HEK293 (cell line): ENCODE measurements at regions not wholly inside any gene's neighbourhood (a gene's known extent, or its start where the extent isn't known, plus 50 kb on each side); places are given as distances from the start of the nearest gene placed in this dataset.

Source experiments
- CTCF ChIA-PET: fragments of 350-600 bp; formaldehyde crosslinking; extraction: SDS; loops from one replicate; lab custom pipeline; 2021; ENCODE audit warnings: antibody characterized with exemption; lab: Yijun Ruan, JAX
- POLR2A ChIA-PET: fragments of 300-600 bp; formaldehyde crosslinking; extraction: SDS; loops from one replicate; lab custom pipeline; 2020; ENCODE audit warnings: antibody characterized with exemption, inconsistent platforms; lab: Yijun Ruan, JAX
- H3K27ac ChIP-seq: fragments of 200-500 bp; sonication (Bioruptor generic); 2 replicates; pipeline ENCODE4 v1.5.1; 2014; ENCODE audit warnings: low read depth, low read length, control low read depth, inconsistent platforms; ENCODE audit errors: extremely low read depth
- H3K36me3 ChIP-seq, 2 experiments: fragments of 200-500 bp in 1 of 2; sonication (Bioruptor generic) in 1 of 2; 1 replicate in 1 of 2; 2 replicates in 1 of 2; pipeline ENCODE4 v1.5.1; 2014 to 2017; ENCODE audit warnings: inconsistent platforms in 2 of 2, low read length in 2 of 2; ENCODE audit not compliant: control insufficient read depth in 2 of 2, insufficient read depth in 1 of 2
- H3K4me1 ChIP-seq: fragments of 200-500 bp; sonication (Bioruptor generic); 2 replicates; pipeline ENCODE4 v1.5.1; 2014; ENCODE audit warnings: mild to moderate bottlenecking, low read length, inconsistent platforms; ENCODE audit not compliant: control insufficient read depth, insufficient read depth
- H3K4me3 ChIP-seq: 2 replicates; pipeline ENCODE4 v1.5.1; 2011; ENCODE audit warnings: low read depth, mild to moderate bottlenecking, control low read depth, low read length, moderate library complexity
- H3K9me3 ChIP-seq: fragments of 200-500 bp; sonication (Bioruptor generic); 2 replicates; pipeline ENCODE4 v1.5.1; 2014; ENCODE audit warnings: low read depth, low read length, inconsistent platforms; ENCODE audit not compliant: control insufficient read depth, insufficient read depth
- IKZF3 ChIP-seq: fragments of 450-650 bp; IDR thresholded peaks from 2 replicates; pipeline ENCODE4 v1.5.0; 2018; ENCODE audit warnings: missing biosample characterization, mild to moderate bottlenecking, missing genetic modification characterization, moderate library complexity
- KLF8 ChIP-seq: fragments of 450-650 bp; formaldehyde crosslinking; IDR thresholded peaks from 2 replicates; pipeline ENCODE4 v1.5.1; 2016; ENCODE audit warnings: missing biosample characterization, missing genetic modification characterization
- MZF1 ChIP-seq: fragments of 450-650 bp; formaldehyde crosslinking; IDR thresholded peaks from 2 replicates; pipeline ENCODE4 v1.5.1; 2017; ENCODE audit warnings: missing biosample characterization, missing genetic modification characterization, borderline replicate concordance
- PRDM10 ChIP-seq: fragments of 450-650 bp; formaldehyde crosslinking; IDR thresholded peaks from 2 replicates; pipeline ENCODE4 v1.5.1; 2016; ENCODE audit warnings: missing biosample characterization, missing genetic modification characterization
- ZBTB26 ChIP-seq: fragments of 450-650 bp; formaldehyde crosslinking; optimal IDR thresholded peaks from 2 replicates; pipeline ENCODE3; 2016; ENCODE audit warnings: missing biosample characterization, mild to moderate bottlenecking, missing genetic modification characterization
- ZBTB44 ChIP-seq: fragments of 450-650 bp; IDR thresholded peaks from 2 replicates; pipeline ENCODE4 v1.5.1; 2018; ENCODE audit warnings: missing biosample characterization, mild to moderate bottlenecking, missing genetic modification characterization
- ZFP3 ChIP-seq: fragments of 450-650 bp; formaldehyde crosslinking; IDR thresholded peaks from 2 replicates; pipeline ENCODE4 v1.5.1; 2016; ENCODE audit warnings: low read depth, missing biosample characterization, missing genetic modification characterization
- ZNF133 ChIP-seq: fragments of 450-650 bp; formaldehyde crosslinking; IDR thresholded peaks from 2 replicates; pipeline ENCODE4 v1.5.1; 2016; ENCODE audit warnings: missing biosample characterization, missing genetic modification characterization
- ZNF184 ChIP-seq: fragments of 450-650 bp; IDR thresholded peaks from 2 replicates; pipeline ENCODE4 v1.5.1; 2018; ENCODE audit warnings: missing biosample characterization, mild to moderate bottlenecking, missing genetic modification characterization
- ZNF19 ChIP-seq: fragments of 450-650 bp; formaldehyde crosslinking; IDR thresholded peaks from 2 replicates; pipeline ENCODE4; 2016; ENCODE audit warnings: missing biosample characterization, missing genetic modification characterization, low read depth
- ZNF350 ChIP-seq: fragments of 450-650 bp; formaldehyde crosslinking; IDR thresholded peaks from 2 replicates; pipeline ENCODE4 v1.5.0; 2017; ENCODE audit warnings: missing biosample characterization, mild to moderate bottlenecking, missing genetic modification characterization
- ZNF501 ChIP-seq: fragments of 450-650 bp; formaldehyde crosslinking; IDR thresholded peaks from 2 replicates; pipeline ENCODE4 v1.5.1; 2016; ENCODE audit warnings: missing biosample characterization, missing genetic modification characterization
- ZNF558 ChIP-seq: fragments of 450-650 bp; formaldehyde crosslinking; IDR thresholded peaks from 2 replicates; pipeline ENCODE4 v1.5.1; 2016; ENCODE audit warnings: missing biosample characterization, missing genetic modification characterization
- ZNF571 ChIP-seq: fragments of 450-650 bp; formaldehyde crosslinking; IDR thresholded peaks from 2 replicates; pipeline ENCODE4 v1.5.0; 2017; ENCODE audit warnings: missing biosample characterization, missing genetic modification characterization
- ZNF639 ChIP-seq: fragments of 450-650 bp; formaldehyde crosslinking; IDR thresholded peaks from 2 replicates; pipeline ENCODE4 v1.5.1; 2016; ENCODE audit warnings: missing biosample characterization, missing genetic modification characterization
- ZNF747 ChIP-seq: fragments of 450-650 bp; formaldehyde crosslinking; IDR thresholded peaks from 2 replicates; pipeline ENCODE4 v1.5.1; 2016; ENCODE audit warnings: missing biosample characterization, missing genetic modification characterization
- ZNF792 ChIP-seq: fragments of 450-650 bp; formaldehyde crosslinking; IDR thresholded peaks from 2 replicates; pipeline ENCODE4 v1.5.1; 2016; ENCODE audit warnings: missing biosample characterization, missing genetic modification characterization
- ZSCAN30 ChIP-seq: fragments of 450-650 bp; IDR thresholded peaks from 2 replicates; pipeline ENCODE4 v1.5.1; 2018; ENCODE audit warnings: missing biosample characterization, mild to moderate bottlenecking, missing genetic modification characterization, moderate library complexity
- TF ChIP-seq, protein P1 (sequence below): fragments of 450-650 bp; formaldehyde crosslinking; IDR thresholded peaks from 2 replicates; pipeline ENCODE4 v1.5.1; 2016; ENCODE audit warnings: missing biosample characterization, missing genetic modification characterization
- TF ChIP-seq, protein P2 (sequence below): fragments of 450-650 bp; formaldehyde crosslinking; IDR thresholded peaks from 2 replicates; pipeline ENCODE4 v1.5.1; 2016; ENCODE audit warnings: missing biosample characterization, missing genetic modification characterization

GRCh38 chr2:138421315-138421970 is 80.1 kb upstream of the SPOPL start:
- Histone ChIP-seq H3K36me3 (no peaks in the 10 kb centered on the region), H3K4me3 (no peak overlapping the region), H3K4me1 (peaks cover 9% of the 10 kb centered on the region), H3K9me3 (no peaks in the 10 kb centered on the region), H3K27ac (no peak overlapping the region)
- no peak for TF ChIP-seq ZBTB26 (tag by site-specific recombination)
- TF ChIP-seq ZNF350 (tag by site-specific recombination) = peak; percentile 61; the same call in 1 of the 2 replicates
- TF ChIP-seq KLF8 (tag by site-specific recombination) = 0 out of 2 replicates have a peak, but pooled peaks have one; percentile 25
- no peak for TF ChIP-seq ZNF571 (tag by site-specific recombination)
- peak; percentile 55; the same call in 1 of the 2 replicates for TF ChIP-seq ZNF639 (tag by site-specific recombination)
- CTCF ChIA-PET = interaction anchor here (0.6 to 1.4 kb wide), 3 partner anchors 10 to 48 kb away, joined by 3 to 5 read pairs (median 5); no protein-coding TSS in a partner anchor
- POLR2A ChIA-PET = no interaction called here

DNA sequence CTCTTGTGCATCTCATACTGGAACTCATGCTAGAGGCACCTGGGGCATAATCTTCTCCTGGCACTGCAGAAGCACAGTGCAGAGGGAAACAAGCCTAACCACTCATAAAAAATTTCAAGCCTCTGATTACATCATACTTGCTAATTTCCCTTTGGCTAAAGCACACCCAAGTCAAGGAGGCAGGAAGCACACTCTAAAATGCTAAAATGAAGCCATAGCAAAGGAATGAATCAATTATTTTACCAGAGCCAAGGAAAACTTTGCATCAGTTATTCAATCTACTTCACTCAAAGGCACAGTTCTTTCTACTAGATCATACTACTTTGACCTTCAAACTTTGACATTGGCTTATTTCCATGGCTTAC is 79.6 kb upstream of the SPOPL start:
- Histone ChIP-seq H3K27ac (no peak overlapping the region), H3K36me3 (no peaks in the 10 kb centered on the region), H3K4me3 (no peak overlapping the region), H3K4me1 (peaks cover 9% of the 10 kb centered on the region), H3K9me3 (no peaks in the 10 kb centered on the region)
- POLR2A ChIA-PET = no interaction called here
- CTCF ChIA-PET = interaction anchor here (0.6 to 1.4 kb wide), 3 partner anchors 10 to 49 kb away, joined by 3 to 5 read pairs (median 5); no protein-coding TSS in a partner anchor
- TF ChIP-seq ZNF792 (tag by site-specific recombination) = no peak
- no peak for TF ChIP-seq ZNF501 (tag by site-specific recombination)
- no peak for TF ChIP-seq ZNF747 (tag by site-specific recombination)
- no peak for TF ChIP-seq MZF1 (tag by site-specific recombination)
- no peak for TF ChIP-seq ZNF558 (tag by site-specific recombination)
- TF ChIP-seq ZSCAN30 = peak; percentile 29; the same call in 1 of the 2 replicates
- TF ChIP-seq ZNF133 (tag by site-specific recombination) = no peak
- TF ChIP-seq, protein P1, sequence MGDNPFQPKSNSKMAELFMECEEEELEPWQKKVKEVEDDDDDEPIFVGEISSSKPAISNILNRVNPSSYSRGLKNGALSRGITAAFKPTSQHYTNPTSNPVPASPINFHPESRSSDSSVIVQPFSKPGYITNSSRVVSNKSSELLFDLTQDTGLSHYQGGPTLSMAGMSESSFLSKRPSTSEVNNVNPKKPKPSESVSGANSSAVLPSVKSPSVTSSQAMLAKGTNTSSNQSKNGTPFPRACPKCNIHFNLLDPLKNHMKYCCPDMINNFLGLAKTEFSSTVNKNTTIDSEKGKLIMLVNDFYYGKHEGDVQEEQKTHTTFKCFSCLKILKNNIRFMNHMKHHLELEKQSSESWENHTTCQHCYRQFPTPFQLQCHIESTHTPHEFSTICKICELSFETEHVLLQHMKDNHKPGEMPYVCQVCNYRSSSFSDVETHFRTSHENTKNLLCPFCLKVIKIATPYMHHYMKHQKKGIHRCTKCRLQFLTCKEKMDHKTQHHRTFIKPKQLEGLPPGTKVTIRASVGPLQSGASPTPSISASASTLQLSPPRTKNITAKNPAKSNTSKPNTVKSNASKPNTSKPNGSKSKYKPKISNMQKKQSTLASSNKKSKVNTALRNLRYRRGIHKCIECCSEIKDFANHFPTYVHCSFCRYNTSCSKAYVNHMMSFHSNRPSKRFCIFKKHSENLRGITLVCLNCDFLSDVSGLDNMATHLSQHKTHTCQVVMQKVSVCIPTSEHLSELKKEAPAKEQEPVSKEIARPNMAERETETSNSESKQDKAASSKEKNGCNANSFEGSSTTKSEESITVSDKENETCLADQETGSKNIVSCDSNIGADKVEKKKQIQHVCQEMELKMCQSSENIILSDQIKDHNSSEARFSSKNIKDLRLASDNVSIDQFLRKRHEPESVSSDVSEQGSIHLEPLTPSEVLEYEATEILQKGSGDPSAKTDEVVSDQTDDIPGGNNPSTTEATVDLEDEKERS = no peak
- TF ChIP-seq ZFP3 (tag by site-specific recombination) = no peak
- no peak for TF ChIP-seq ZNF19 (tag by site-specific recombination)
- TF ChIP-seq ZBTB44 (tag by site-specific recombination) = no peak
- TF ChIP-seq IKZF3 (tag by site-specific recombination) = no peak
- TF ChIP-seq, protein P2, sequence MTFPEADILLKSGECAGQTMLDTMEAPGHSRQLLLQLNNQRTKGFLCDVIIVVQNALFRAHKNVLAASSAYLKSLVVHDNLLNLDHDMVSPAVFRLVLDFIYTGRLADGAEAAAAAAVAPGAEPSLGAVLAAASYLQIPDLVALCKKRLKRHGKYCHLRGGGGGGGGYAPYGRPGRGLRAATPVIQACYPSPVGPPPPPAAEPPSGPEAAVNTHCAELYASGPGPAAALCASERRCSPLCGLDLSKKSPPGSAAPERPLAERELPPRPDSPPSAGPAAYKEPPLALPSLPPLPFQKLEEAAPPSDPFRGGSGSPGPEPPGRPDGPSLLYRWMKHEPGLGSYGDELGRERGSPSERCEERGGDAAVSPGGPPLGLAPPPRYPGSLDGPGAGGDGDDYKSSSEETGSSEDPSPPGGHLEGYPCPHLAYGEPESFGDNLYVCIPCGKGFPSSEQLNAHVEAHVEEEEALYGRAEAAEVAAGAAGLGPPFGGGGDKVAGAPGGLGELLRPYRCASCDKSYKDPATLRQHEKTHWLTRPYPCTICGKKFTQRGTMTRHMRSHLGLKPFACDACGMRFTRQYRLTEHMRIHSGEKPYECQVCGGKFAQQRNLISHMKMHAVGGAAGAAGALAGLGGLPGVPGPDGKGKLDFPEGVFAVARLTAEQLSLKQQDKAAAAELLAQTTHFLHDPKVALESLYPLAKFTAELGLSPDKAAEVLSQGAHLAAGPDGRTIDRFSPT (tag by site-specific recombination) = peak; percentile 55
- TF ChIP-seq ZNF184 (tag by site-specific recombination) = peak; percentile 43; the same call in 1 of the 2 replicates
- 0 out of 2 replicates have a peak, but pooled peaks have one; percentile 21 for TF ChIP-seq PRDM10 (tag by site-specific recombination)
